HG03565 (cell line): ENCODE measurements at regions not wholly inside any gene's neighbourhood (a gene's known extent, or its start where the extent isn't known, plus 50 kb on each side); places are given as distances from the start of the nearest gene placed in this dataset.

Source experiments
- ATAC-seq: cut with Tn5 transposase; IDR thresholded peaks from one replicate; pipeline ENCODE4 v1.9.1; 2021; ENCODE audit warnings: mild to moderate bottlenecking, moderate library complexity; ENCODE audit not compliant: unreplicated experiment

DNA sequence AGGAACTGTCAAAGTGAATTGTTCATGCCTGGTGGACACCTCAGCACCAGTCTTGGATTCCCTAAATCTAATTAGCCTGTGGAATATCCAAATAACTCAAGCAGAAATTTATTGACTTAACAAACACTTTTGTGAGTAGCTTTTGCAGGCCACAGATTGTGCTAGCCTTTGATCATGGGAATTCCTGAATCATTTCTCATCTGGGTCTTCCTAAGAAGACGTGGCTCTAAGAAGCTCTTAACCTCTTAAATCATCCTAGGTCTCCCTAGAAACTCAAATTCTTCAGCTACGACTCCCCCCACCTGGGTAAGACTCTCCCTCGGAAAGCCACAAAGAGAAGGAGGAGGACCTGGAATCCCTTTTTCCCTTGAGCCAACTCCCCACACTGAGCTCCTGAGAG is 53.8 kb upstream of the PSEN2 start:
- no peak for ATAC-seq

DNA sequence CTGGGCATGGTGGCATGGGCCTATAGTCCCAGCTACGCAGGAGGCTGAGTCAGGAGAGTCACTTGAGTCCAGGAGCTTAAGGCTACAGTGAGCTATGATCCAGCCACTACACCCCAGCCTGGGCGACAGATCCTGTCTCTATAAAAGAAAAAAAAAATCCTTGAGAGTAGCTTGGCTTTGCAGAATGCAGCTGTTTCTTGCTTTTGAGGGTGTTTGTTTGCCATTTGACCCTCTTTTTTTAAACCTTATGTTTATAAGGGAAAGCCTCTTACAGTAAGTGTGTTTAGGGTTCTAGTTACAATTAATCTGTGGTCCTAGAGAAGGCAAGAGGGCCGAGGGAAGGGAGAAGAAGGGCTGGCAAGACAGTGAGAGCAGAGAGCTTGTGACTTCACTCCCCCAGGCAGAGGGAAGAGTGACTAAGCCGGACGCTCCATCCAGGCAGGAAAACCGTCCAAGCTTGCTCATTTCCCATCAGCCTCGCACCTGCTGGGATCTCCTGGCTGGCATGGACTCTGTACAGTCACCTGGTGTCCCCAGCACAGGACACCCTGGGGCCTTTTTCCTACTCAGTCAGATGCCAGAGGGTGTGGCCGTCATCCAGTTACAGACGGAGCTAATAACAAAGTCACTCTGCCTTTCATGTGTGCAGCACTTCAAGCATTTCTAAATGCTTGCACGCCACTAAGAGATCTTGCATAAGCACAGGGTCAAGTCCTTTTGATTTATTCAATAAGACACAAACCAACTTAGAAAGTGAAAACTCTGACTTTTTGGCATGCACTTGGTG is 55.5 kb upstream of the PSEN2 start:
- ATAC-seq = no peak

DNA sequence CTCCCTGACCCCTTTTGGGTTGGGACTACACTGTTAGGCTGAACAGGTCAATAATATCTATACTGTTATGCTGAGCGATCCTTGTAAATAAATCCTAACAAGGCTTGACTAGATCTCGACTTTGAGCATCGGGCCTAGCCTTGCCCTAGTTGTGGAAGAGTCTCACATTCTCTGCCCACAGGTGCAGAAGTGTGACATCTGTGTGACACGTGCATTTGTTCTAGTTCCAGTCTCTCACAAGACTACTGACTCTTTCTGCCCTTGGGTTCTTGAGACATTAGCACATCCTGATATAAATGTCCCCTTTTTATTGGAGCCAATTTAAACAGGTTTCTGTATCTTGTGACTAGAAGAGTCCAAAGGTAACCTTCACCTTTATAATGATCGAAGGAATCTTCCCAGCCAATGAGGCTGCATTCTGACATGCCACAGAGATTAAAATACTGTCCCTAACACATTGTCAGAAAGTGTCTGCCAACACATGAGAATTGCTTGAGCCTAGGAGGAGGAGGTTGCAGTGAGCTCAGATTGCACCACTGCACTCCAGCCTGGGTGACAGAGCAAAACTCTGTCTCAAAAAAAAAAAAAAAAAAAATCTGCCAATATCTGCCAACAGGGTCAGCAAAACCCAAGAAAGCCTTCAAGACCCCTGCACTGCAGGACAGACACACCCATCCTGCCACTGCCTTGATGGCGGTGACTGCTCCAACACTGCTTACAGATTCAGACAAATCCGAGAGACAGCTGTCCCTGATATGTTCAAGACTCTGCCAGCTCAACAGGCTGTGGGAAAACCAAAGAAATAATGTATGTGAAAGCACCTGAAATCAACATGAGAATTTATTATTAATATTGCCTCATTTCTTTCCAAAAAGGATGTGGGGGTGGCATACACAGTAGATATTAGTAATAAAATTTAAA is 56.5 kb upstream of the PSEN2 start:
- no peak for ATAC-seq

DNA sequence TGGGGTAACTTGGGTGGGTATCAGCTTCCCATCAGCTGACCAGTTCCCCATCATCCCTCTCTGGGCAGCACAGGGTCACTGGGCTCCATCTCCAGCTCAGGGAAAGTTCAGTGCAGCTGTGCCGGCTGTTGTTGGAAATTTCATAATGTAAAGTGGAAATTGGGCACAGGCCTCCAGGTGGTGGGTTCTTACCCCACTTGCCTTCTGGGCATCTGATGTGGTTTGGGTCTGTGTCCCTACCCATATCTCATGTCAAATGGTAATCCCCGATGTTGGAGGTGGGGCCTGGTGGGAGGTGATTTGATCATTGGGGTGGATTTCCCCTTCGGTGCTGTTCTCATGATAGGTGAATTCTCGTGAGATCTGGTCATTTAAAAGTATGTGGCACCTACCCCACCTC is 59.7 kb upstream of the PSEN2 start:
- ATAC-seq = no peak

DNA sequence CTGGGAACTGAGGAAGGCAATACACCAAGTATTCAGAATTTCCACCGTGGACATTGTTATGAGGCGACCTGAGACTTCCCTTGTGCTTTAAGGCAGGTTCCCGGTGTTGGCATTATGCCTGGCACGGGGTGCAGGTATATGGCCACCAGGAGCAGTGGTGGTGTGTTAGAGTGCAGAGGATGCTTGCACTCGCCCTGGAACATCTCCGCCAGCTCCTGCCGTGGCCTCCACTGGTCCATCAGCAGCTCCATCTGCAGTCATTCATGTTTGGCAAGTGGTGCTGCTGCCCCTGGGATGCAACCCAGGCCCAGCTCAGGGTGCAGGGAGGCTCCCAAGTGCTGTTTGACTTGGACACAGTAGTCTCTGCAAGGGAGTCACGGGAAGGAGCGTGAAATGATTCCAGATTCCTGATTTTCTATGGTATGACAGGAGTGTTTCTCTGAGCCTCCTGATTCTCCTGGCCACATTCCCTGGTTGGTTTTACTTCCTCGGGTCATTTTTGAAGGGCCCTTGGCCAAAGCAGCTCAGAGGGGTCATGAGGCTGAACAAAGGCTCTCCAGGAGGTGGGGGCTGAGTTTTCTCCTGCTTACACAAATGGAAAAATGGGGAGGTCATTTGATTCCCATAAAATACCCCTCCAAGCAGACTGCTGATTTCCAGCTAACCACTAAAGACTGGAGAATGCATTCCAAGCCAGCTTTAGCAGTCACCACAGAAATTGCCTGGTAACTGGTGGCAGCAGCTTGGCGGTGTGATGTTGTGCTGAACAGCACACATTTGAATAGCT is 60.4 kb upstream of the PSEN2 start:
- ATAC-seq = no peak

DNA sequence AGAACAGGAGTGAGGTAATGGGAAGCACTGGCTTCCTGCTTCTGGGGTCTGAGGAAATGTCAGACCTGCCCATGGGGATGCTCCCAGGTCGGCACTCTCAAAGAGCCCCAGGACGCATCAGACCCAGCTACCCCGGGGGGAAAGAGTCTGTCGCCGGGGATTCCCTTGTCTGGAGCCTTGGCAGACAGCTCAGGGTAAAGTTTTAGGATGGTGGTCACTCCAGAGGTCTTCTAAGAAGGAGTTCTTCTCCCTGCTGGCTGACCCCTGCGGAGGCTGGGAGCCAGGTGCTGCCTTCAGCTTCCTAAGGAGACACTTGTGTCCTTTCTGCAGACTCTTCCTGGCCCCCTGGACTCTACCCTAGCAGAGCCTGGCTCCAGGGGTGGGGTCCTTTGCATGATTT is 61.9 kb upstream of the PSEN2 start:
- no peak for ATAC-seq

DNA sequence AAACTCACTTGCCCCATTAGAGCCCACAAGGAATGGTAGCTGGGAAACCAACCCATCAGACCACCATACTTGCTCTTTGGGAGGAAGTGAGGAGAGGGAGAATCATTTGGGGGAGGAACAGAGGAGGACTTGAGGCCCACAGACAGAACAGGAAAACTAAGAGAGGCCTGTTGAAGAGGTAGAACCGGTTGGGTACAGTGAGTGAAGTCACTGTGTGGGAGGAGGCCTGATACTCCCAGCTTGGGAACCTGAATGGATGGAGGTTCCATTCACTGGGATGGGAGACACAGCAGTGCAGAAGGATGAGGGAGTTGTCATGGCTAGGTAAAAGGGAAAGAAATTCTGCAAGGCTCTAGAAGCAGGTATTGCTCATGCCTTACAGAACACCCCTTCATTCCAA is 63.4 kb upstream of the PSEN2 start:
- ATAC-seq = no peak

DNA sequence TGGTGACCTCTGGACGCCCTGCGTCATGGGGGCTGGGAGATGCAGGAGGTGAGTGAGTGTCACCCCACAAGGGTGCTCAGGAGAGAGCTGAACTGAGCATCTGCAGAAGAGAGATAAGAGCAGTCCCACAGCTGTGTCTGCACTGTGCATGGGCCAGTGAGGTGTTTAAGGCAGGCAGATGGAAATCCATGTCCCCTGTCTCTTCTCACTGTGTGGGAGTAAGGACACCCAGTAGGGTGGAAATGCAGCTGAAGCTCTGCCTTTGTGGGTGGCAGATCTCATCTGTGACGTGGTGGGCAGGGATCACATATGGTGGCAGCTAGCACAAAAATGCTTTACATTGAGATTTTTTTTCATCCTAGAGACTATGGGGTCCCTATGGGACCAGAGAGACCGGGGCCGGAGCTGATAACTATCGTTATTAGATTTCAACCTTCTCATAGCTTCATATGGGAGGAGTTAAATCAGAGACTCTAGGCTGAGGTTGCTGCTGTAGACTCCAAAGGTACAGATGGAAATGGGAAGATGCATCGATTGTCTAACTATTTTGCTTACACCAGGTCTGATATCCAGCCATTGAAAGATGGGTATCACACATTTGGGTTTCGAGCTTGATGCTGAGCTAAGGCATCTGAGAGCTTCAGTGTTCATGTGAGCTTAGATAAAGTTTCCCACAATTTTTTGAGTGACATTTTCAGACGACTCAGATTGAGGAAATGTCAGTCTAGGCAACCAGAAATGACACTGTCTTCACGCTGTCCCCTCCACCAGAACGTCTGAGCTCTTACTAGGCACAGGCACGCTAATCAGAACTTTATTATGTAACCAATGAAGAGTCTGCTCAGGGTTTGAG is 65.3 kb upstream of the PSEN2 start:
- no peak for ATAC-seq

DNA sequence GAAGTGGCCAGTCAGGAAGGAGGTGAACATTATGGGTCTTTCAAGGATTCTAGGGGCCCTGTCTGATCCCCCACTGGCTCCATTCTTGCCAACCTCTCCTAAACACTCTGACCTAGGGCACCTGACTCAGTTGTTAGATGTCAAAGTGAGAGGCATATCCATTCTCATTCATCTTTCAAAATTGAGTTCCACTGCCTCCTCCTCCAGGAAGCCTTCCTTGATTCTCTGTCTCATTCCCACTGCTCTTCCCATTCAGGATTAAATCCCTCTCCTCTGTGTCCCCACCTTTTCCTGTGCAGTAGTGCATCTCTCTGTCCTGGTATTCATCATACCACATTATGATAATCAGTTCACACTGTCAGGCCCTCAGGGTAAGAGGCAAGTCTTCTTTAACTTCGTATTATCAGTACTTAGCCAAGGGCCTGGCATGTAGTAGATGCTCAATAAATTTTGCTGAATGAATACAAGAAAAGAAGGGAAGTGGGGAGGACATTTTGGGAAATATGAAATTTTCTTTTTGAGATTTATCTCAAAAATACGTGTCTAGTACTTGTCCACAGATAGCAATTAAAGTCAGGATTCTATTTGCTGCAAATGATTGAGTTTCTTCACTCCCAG is 61.8 kb upstream of the ITPKB start:
- no peak for ATAC-seq

DNA sequence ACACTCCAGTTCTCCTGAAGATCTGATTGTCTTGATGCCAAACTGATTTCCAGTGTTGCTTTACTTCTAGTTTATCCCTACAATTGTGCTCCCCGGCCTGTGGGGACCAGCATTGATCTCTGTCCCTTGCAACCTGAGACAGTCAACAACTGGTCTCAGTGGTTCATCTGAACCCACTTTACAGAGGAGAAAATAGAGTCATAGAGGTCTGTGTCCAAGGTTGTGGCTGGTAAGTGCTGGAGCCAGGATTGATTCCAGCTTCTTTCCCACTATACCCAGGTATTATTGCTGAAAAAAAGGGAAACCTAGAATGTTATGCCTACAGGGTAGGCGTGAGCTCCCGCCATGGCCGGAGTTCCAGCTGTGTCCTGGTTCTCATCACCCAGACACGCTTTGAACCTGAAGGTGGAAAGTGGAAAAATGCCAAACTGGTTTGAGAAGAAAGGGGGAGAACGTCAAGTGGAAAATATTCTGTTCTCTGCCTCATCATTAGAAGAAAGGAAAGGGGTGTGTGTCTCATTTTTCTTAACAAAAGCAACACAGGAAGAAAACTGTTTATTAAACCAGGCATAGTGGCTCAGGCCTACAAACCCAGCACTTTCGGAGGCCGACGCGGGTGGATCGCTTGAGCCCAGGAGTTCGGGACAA is 60.7 kb upstream of the ITPKB start:
- ATAC-seq = no peak

DNA sequence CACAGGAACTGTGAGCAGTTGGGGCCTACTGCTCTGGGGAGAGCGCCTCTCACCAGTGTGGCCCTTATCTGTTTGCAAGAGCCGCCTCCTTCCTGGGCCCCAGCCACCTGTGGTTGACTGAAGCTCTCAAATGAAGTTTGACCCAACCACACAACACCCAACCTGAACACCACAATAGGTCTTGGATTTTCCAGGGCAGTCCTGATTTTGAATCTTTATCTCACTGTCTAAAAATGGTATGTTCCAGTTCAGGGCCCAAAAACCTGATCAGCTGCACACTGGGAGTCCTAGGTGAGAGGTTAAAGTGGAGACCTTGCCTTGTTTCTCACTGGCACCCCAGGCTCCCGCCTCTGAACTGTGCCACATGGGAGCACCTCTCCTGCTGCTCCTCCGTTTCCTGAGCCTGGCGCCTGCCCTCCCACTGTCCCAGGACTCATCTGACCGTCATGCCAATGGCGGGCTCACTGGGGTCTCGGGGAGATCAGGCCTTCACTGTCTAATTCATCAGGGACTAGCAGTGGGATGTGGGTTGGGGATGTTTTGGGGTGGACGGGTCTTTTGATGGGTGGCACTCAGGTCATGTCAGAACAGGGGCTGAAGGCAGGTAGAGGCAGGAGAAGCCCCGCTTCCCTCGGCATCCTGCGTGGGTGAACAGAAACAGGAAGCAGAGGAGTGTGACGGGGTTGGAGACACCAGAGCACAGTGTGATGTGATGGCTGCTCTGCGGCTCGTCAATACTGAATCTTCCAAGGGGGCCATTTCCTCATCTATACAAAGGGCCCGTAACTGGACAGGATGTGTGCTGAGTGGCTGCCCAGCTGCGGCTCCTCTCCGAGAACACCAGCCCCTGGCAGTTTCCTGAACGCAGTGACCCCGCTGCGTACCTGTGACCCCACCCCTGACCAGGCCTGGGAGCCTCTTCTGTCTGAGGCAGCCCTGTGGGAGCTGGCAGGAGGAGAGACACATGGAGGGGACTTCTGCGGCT is 59.6 kb upstream of the ITPKB start:
- peak; percentile 70 for ATAC-seq

DNA sequence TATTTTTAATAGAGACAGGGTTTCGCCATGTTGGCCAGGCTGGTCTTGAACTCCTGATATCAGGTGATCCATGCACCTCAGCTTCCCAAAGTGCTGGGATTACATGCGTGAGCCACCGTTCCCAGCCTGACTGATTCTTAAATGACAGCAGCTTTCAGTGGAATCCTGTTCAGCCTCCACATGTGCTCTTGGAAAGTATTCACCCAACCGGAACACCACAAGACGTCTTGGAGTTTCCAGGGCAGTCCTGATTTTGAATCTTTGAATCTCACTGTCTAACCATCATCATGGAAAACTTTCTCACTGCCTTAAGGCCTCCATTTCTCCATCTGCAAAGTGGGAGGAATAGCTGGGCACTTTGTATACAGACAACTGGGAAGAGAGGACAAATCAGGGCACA is 58.1 kb upstream of the ITPKB start:
- no peak for ATAC-seq

DNA sequence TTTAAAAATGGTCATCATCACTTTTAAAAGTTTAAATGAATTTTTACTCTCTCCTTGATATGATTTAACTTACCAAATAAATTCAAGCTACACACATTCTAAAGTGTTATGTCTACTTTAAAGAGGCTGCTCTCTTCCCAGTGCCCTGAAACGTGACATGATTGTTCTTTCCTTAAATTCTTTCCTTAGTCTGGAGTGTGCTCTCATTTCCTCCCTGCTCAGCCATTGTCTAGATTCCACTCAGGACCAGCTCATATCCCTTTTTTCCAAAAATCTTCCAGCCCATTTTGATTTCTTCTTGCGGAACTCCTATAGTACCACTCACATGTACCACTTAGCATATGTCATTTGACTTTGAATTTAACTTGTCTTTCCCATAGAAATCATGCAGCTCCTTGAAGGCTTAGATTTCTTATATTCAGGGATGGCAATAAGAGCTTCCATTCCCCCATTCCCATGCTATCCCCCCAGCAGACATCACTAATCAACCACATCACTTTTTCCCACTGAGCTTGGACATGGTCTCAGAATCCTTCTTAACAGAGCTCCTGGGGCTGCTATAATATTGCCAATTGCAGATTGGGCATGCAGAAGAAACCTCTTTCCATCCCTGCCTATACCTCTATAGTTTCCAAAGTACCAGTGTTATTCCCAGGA is 54.7 kb upstream of the ITPKB start:
- no peak for ATAC-seq

DNA sequence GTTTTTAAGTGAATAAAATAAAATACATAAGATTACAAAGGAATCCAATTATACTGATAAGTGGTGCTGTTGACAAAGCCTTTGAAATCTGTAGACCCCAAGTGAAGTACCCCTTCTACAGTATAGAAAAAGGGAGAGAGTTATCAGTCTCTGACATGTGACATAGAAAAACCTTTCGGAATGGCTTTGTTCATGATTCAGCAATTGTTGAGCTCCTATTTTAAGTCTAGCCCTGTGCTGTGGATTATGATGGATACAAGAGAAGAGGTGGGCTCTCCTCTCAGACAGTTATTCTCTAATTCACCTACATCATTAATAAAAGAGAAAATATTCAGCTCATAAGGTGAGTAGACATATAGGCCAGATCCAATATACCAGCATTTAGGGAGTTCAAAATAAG is 53.3 kb upstream of the ITPKB start:
- no peak for ATAC-seq

DNA sequence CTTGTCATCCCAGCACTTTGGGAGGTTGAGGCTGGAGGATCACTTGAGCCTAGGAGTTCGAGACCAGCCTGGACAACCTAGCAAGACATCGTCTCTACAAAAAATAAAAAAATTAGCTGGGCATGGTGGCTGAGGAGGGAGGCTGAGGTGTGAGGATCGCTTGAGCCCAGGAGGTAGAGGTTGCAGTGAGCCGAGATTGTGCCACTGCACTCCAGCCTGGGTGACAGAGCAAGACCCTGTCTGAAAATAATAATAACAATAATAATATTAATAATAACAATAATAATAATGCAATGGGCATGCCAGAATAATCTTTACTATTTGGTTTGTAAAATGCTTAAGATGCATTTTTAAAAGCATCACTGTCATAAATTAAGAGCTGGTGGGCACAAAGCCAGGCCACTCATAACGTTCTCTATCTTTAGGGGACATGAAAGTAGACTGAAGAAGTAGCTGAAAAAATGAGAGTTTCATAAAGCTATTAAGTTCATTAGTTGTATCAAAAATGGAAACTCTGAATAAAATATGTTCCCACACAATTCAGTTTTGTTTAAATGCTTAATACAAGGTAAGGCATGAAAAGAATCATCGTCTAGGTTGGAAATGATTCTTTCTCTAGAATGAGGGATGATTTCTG is 51.6 kb upstream of the ITPKB start:
- no peak for ATAC-seq

DNA sequence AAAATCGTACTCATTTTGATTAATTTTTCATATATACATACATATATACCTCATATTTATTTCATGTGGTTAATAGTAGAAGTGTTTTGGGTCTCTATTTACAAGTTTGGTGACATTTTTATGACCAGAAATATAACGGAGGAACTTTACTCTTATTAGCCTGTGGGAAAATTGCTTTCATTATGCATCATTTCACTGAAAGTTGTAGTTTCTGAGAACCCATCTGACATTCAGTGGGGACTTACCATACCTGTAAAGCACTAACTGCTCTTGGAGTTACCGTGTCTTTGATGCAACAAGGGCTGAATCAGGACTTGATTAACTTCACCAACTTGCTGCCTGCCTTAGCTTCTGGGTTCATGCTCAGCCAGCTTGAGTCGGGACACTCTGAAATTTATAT is 49.9 kb upstream of the ITPKB start:
- ATAC-seq = no peak
